DND-41 (cell line): ENCODE measurements at regions not wholly inside any gene's neighbourhood (a gene's known extent, or its start where the extent isn't known, plus 50 kb on each side); places are given as distances from the start of the nearest gene placed in this dataset.

Source experiments
- ATAC-seq: fragments of 200-7000 bp; cut with Tn5 transposase; 3 replicates; pipeline ENCODE4 v1.9.1; 2021; ENCODE audit warnings: low read depth; ENCODE audit not compliant: insufficient read depth
- DNase-seq: peaks from one replicate; pipeline ENCODE4 v3.0.0-alpha.2; 2020
- H2AFZ ChIP-seq: 2 replicates; pipeline ENCODE4 v1.6.0; 2012; ENCODE audit warnings: low read depth, low read length
- H3K27ac ChIP-seq: 2 replicates; pipeline ENCODE4 v1.5.1; 2012; ENCODE audit warnings: low read length, inconsistent platforms
- H3K27me3 ChIP-seq: fragments of 200-600 bp; sonication (generic); 2 replicates; pipeline ENCODE4 v1.6.0; 2012; ENCODE audit warnings: low read length, mild to moderate bottlenecking, inconsistent platforms; ENCODE audit not compliant: insufficient read depth, poor library complexity
- H3K36me3 ChIP-seq: 2 replicates; pipeline ENCODE4 v1.5.1; 2012; ENCODE audit warnings: low read length, inconsistent platforms; ENCODE audit not compliant: insufficient read depth
- H3K4me1 ChIP-seq: 2 replicates; pipeline ENCODE4 v1.5.1; 2012; ENCODE audit warnings: mild to moderate bottlenecking, low read length; ENCODE audit not compliant: insufficient read depth
- H3K4me2 ChIP-seq: 2 replicates; pipeline ENCODE4 v1.6.0; 2012; ENCODE audit warnings: mild to moderate bottlenecking, moderate library complexity, low read length, inconsistent platforms; ENCODE audit not compliant: insufficient read depth
- H3K4me3 ChIP-seq, 2 experiments: fragments of 200-600 bp in 1 of 2; shearing (Covaris generic) in 1 of 2; 2 replicates each; pipeline ENCODE4 v1.5.1; 2012 to 2016; ENCODE audit warnings: inconsistent platforms in 2 of 2, low read length in 2 of 2, mild to moderate bottlenecking in 2 of 2, low read depth in 1 of 2, moderate library complexity in 1 of 2
- H3K79me2 ChIP-seq: 2 replicates; pipeline ENCODE4 v1.6.0; 2012; ENCODE audit warnings: low read length, inconsistent platforms; ENCODE audit not compliant: insufficient read depth
- H3K9ac ChIP-seq: 2 replicates; pipeline ENCODE4 v1.6.0; 2012; ENCODE audit warnings: low read depth, mild to moderate bottlenecking, inconsistent platforms, low read length, moderate library complexity
- H3K9me3 ChIP-seq: 2 replicates; pipeline ENCODE4 v1.5.1; 2012; ENCODE audit warnings: low read length, moderate library complexity, mild to moderate bottlenecking, inconsistent platforms; ENCODE audit not compliant: insufficient read depth, severe bottlenecking
- H4K20me1 ChIP-seq: 2 replicates; pipeline ENCODE4 v1.6.0; 2012; ENCODE audit warnings: low read length; ENCODE audit not compliant: insufficient read depth
- EZH2 ChIP-seq: IDR thresholded peaks from 3 replicates; pipeline ENCODE4 v1.6.1; 2012; ENCODE audit warnings: borderline replicate concordance, low read depth, mild to moderate bottlenecking, moderate library complexity, low read length, inconsistent platforms; ENCODE audit not compliant: severe bottlenecking
- TF ChIP-seq, protein P1 (sequence below): IDR thresholded peaks from 2 replicates; pipeline ENCODE4 v1.5.1; 2012; ENCODE audit warnings: borderline replicate concordance, low read length, moderate library complexity, mild to moderate bottlenecking; ENCODE audit not compliant: poor library complexity, severe bottlenecking; ENCODE audit errors: extremely low read depth

- H3K27me3 ChIP-seq: no peaks in the 10 kb centered on the region
- ATAC-seq: no peak
- H3K4me2 ChIP-seq: no peak overlapping the region
- TF ChIP-seq, protein P1, sequence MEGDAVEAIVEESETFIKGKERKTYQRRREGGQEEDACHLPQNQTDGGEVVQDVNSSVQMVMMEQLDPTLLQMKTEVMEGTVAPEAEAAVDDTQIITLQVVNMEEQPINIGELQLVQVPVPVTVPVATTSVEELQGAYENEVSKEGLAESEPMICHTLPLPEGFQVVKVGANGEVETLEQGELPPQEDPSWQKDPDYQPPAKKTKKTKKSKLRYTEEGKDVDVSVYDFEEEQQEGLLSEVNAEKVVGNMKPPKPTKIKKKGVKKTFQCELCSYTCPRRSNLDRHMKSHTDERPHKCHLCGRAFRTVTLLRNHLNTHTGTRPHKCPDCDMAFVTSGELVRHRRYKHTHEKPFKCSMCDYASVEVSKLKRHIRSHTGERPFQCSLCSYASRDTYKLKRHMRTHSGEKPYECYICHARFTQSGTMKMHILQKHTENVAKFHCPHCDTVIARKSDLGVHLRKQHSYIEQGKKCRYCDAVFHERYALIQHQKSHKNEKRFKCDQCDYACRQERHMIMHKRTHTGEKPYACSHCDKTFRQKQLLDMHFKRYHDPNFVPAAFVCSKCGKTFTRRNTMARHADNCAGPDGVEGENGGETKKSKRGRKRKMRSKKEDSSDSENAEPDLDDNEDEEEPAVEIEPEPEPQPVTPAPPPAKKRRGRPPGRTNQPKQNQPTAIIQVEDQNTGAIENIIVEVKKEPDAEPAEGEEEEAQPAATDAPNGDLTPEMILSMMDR: no peak
- no peak for TF ChIP-seq EZH2
- no peak overlapping the region for H3K9ac ChIP-seq
- H3K4me3 ChIP-seq: no peak overlapping the region
- no peak overlapping the region for H2AFZ ChIP-seq
- DNase-seq: no peak
- no peaks in the 10 kb centered on the region for H4K20me1 ChIP-seq
- no peaks in the 10 kb centered on the region for H3K79me2 ChIP-seq
- no peaks in the 10 kb centered on the region for H3K4me1 ChIP-seq
- H3K9me3 ChIP-seq: no peaks in the 10 kb centered on the region
- no peaks in the 10 kb centered on the region for H3K36me3 ChIP-seq
- no peak overlapping the region for H3K27ac ChIP-seq
These were observed 265.0 kb upstream of the C2CD4B start for GRCh38 chr15:62430056-62430455.

- Histone ChIP-seq H3K27me3 (no peaks in the 10 kb centered on the region), H3K4me3 (no peak overlapping the region), H3K9me3 (no peaks in the 10 kb centered on the region), H3K79me2 (no peaks in the 10 kb centered on the region), H4K20me1 (no peaks in the 10 kb centered on the region), H3K9ac (no peak overlapping the region), H3K36me3 (no peaks in the 10 kb centered on the region), H2AFZ (no peak overlapping the region), H3K4me1 (no peaks in the 10 kb centered on the region), H3K27ac (no peak overlapping the region), H3K4me2 (no peak overlapping the region)
- no peak for DNase-seq
- no peak for ATAC-seq
- TF ChIP-seq, protein P1: no peak
- no peak for TF ChIP-seq EZH2
These were observed 265.5 kb upstream of the C2CD4B start for GRCh38 chr15:62430552-62430951.

- H3K9ac ChIP-seq: no peak overlapping the region
- no peaks in the 10 kb centered on the region for H4K20me1 ChIP-seq
- H3K79me2 ChIP-seq: no peaks in the 10 kb centered on the region
These were observed 266.1 kb upstream of the C2CD4B start for GRCh38 chr15:62431008-62431797.

More at GRCh38 chr15:62431008-62431797, 266.1 kb upstream of the C2CD4B start:
- H3K4me2 ChIP-seq: no peak overlapping the region
- no peaks in the 10 kb centered on the region for H3K27me3 ChIP-seq
- H3K4me1 ChIP-seq: no peaks in the 10 kb centered on the region
- no peaks in the 10 kb centered on the region for H3K36me3 ChIP-seq
- TF ChIP-seq, protein P1: no peak
- H3K9me3 ChIP-seq: no peaks in the 10 kb centered on the region
- H3K4me3 ChIP-seq: no peak overlapping the region
- ATAC-seq (no peak), DNase-seq (no peak)
- H2AFZ ChIP-seq: no peak overlapping the region
- no peak overlapping the region for H3K27ac ChIP-seq
